ENCODE measurements at regions not wholly inside any gene's neighbourhood (a gene's known extent, or its start where the extent isn't known, plus 50 kb on each side); places are given as distances from the start of the nearest gene placed in this dataset.

DNA sequence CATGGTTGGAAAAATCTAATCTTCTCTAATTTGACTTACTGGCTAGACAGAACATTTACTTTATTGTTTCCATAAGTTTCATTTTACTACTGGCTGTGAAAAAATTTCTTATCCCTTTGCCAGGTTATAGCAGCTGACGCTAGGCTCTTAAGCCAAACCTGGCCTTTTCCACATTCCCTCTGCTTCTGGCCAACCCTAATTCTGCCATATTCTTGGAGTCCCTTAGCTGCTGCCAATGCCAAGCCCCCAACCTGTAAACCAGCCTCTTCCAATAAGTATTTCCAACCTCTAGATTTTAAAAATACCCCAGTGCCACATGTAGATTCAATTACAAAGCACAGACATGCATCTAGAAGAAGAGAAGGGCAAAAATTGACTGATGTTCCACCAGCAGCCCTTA lies 452.3 kb upstream of the MEX3C start:
- no peak for DNase-seq (ENCODE audit: low spot score)

- no peak for DNase-seq (ENCODE audit: low spot score)
Measured at GRCh38 chr18:51651761-51652160, 454.3 kb upstream of the MEX3C start.

DNA sequence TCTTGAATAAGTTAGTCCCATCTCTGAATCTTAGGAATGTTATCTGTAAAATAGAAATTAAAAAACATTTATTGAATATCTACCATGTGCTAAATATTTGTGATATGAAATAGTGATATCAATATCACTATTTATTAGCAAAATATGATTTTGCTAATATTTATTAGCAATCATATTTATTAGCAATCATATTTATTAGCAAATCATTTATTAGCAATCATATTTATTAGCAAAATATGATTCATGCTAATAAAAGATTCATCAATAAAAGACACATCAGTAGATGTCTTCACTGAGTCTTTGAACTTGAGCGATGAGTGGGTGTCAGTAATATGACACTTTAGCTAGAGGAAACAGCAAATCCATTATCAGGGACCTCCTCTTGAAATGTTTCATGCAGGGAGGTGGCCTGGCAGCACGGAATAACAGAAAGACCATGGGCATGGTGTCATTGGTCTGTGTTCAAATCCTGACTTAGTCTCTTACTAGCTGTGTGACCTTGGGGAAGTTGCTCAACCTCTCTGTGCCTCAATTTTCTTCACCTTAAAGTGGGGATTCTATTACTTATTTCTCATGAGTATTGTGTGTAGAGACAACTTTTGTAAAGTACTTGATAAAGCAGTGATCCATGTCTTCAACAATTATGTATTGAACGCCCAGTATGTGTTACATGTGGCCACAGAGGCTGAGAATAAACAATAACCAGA lies 456.2 kb upstream of the MEX3C start:
- no peak for DNase-seq (ENCODE audit: low spot score)

DNA sequence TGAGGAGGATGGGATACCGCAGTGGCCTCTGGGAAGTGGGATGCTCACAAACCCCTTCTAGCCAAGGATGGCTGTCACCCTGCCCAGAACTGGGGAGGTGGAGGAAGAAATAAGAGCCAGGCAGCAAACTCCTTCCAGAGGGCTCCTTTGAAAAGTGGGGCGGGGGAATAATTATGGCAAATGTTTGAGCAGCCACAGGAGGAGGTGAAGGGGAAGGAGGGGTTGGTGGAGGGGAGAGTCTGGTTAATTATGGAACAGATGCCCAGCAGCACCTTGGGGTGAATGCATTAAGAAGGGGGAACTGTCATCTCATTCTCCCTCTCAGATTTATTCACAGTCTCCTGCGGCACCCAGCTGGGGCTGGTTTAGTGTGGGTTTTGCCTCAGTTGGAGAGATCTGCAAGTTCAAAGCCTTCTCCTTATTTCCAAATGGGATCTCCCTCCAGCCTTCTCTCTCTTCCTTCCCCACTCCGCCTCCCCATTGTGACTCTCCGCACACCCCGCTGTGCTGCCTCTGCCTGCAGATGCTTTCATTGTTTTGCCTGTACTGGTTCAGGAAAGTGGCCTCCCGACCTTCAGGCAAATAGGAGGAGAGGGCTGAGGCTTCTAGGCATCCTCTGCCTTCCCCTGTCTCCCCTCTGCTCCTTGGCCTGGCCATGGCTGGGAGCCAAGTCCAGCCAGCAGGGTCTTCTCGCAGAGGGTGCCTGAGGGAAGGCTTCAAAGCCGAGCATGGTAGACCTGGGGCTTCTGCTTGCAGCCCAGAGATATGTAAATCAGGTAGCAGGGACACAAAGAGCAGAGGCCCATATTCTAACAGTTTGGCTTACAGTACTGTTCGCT lies 457.2 kb upstream of the MEX3C start:
- no peak for DNase-seq (ENCODE audit: low spot score)

- DNase-seq (ENCODE audit: low spot score) = peak; percentile 14
Measured at GRCh38 chr18:51655327-51655698, 457.8 kb upstream of the MEX3C start.

DNA sequence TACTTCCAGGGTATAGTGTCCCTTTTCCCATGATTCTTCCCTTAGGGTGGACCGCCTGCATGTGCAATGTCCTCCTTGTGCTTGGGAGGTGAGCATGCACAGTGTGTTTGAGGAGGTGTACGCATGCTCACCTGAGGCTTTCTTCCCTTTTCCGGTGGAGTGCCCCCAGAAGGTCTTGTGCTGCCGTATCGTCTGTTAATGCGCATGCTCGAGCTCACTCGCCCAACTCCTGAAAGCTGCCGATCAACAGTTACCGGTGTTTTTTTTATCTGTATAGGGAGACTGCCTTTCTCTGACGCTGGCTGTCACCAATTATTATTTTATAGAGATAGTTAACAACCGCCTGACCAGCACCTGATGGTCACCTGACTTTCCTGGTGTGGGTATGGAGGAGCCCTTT lies 458.8 kb upstream of the MEX3C start:
- no peak for DNase-seq (ENCODE audit: low spot score)

- no peak for DNase-seq (ENCODE audit: low spot score)
Measured at GRCh38 chr18:51658436-51658835, 461.0 kb upstream of the MEX3C start.

- DNase-seq (ENCODE audit: low spot score) = no peak
Measured at GRCh38 chr18:51659781-51660180, 462.3 kb upstream of the MEX3C start.

DNA sequence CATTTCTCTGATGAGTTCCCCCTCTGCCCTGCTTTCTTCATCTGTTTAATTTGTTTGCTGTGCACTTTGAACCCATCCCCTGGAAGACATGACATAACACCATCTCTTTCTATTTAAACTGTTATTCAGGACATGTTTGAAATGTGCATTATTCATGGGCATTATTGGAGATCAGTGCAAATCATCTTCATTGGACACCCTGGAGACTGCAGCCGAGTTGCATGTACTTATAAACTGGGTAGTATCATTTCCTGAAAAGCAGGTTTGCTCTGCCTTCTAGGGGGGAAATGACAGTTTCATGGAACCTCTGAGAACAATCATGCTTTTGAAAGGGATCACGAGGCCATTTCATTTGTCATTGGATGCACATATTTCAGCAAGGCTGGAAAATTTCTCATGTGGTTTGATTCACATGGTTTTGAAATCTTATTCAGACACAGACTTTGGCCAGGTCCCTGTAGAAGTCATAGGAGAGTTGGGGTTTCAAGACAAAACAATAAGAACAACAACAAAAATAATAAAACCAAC lies 462.8 kb upstream of the MEX3C start:
- no peak for DNase-seq (ENCODE audit: low spot score)

- no peak for DNase-seq (ENCODE audit: low spot score)
Measured at GRCh38 chr18:51664236-51664635, 466.8 kb upstream of the MEX3C start.

GRCh38 chr18:51666763-51667191 lies 469.3 kb upstream of the MEX3C start:
- no peak for DNase-seq (ENCODE audit: low spot score)

GRCh38 chr18:51668101-51668500 lies 470.6 kb upstream of the MEX3C start:
- peak; percentile 34 for DNase-seq (ENCODE audit: low spot score)

DNA sequence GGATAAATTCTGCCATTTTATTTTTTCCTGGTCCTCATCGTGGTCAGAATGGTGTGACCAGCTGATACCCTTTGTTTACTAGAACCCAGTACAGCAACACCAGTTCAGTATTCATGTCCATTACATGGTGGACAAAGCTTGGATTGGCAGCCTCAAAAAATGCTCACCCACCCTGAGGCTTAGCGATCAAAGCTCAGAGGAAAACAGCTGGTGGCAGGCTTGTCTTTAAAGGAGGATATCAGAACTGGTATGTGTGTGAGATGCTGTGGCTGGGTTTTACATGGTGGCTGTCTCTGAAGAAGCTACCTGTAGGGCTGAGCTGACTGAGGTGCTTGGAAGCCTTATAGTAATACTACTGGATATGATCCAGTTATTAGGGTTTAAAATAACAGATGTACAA lies 471.1 kb upstream of the MEX3C start:
- no peak for DNase-seq (ENCODE audit: low spot score)

DNA sequence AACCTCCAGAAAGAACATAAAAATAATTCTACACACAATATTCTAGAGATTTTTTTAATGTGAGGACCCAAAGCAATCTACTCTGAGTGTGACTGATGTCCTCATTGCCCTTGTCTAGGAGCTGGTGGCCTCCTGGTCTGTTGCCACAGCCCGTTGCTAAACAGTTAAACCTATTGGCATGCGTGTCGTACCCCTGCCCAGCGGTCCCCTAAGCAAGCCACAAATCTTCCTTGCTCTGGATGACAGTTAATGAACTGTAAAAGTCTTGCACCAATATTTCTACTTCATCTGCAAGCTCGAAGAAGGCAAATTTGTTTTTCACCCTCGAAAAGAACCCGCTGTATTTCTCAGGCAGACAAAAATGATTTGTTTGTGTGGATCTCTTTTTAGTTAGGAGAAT lies 489.1 kb upstream of the MEX3C start:
- DNase-seq (ENCODE audit: low spot score) = no peak

DNA sequence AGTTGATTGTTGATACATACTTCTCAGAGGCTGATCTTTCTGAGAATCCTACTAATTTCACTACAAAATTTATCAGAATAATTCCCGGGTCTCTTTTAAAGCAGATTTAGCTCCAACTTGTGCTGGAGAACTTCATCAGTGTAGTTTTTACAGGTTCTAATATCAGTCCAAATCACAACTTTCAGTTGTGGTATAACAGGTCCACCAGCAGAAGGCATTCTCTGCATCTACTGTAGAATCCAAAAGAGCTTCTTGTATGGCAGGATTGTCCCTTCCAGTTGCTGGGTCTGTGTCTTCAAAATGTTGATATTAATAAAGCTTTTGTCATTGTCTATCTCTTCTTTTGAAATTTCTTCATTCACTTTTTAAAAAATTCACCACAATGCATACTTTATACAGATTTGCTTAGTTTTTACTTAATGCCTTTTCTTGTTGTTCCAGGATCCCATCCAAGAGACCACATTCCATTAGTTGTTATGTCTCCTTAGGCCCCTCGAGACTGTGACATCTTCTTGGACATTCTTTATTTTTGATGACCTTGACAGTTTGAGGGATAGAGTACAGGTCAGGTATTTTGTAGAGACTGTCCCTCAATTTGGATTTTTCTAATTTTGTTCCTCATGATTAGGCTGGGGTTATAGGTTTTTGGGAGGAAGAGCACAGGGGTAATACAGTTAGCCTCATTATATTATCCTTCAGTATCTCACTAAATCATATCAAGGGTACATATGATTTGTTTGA lies 490.5 kb upstream of the MEX3C start:
- DNase-seq (ENCODE audit: low spot score) = no peak

- DNase-seq (ENCODE audit: low spot score) = no peak
Measured at GRCh38 chr18:51692612-51693011, 495.1 kb upstream of the MEX3C start.

DNA sequence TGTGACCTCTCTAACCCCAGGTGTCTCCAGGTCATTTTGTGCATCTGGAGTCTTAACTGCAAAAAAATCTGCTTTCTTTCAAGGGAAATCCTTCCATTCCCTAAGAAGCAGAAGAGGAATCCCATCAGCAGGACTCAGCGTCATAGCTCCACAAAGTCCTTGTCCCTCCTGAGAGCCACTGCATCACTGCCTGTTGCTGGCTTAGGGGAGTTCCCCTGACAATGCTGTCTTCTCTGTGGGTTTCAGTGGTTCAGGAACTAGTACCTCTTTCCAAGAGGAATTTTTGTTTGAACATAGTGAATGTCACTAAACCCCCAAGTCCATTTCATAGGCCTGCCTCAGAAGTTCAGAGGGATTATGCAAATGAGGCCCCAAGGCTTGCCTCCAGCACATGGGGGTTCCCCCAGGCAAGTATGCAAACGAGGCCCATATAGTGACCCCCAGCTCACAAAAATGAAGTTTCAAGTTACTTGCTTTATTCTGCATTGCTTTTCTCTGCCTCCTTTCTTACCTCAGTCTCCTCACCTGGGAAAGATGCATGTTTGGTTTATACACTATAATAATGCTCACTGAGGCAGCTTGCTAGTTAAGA lies 513.9 kb upstream of the MEX3C start:
- DNase-seq (ENCODE audit: low spot score) = no peak

DNA sequence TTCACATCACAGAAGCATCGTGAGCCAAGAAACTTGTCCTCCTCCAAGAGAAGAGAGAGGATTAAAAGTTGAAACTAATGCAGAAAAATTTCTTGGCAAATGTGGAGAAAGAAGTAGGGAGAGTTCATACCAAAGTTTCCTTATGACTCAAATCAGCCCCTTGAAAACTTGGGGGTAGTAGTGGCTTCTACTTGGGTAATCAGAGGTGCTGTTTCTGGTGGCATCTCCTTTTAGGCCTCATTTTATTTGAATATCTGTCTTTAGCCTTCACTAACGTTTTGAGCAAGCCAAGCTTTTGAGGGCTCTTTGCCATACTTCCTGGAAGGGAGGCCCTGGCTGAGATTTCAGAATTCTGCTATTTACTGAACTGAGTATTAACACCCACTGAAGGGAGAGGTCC lies 515.3 kb upstream of the MEX3C start:
- DNase-seq (ENCODE audit: low spot score) = no peak

DNA sequence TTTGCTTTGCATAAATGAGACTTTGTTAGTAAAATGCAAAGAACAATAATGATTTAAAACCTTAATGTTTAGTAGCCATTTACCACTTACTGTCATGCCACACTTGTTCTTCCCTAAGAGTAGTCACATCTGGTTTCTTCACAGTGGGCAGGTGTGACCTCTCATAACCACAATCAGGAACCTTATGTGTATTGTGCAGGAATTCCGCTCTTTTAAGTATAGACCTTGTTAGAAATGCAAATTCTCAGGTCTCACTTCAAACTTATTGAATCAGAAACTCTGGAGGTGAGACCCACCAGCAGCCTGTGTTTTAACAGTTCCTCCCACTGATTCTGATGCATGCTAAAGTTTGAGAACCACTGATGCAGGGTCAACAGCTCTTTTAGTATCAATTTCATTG lies 518.8 kb upstream of the MEX3C start:
- DNase-seq (ENCODE audit: low spot score) = no peak

GRCh38 chr18:51721388-51721787 lies 523.9 kb upstream of the MEX3C start:
- no peak for DNase-seq (ENCODE audit: low spot score)

GRCh38 chr18:51721996-51722395 lies 524.5 kb upstream of the MEX3C start:
- no peak for DNase-seq (ENCODE audit: low spot score)

Data from SW480 (cell line).